ENCODE measurements at regions not wholly inside any gene's neighbourhood (a gene's known extent, or its start where the extent isn't known, plus 50 kb on each side); places are given as distances from the start of the nearest gene placed in this dataset.

GRCh38 chr2:228669690-228670089 is 488.2 kb upstream of the SPHKAP start:
- Histone ChIP-seq H4K20me1 (ENCODE audit: insufficient read depth, low read length) (no peaks in the 10 kb centered on the region), H3K27ac (ENCODE audit: low read depth in 1 of 2, low read length in 2 of 2) (no peak overlapping the region), H3K9me3 (replicated peaks in 1 of 2; ENCODE audit: control insufficient read depth in 1 of 2, insufficient read depth in 1 of 2, low read length in 2 of 2) (no peaks in the 10 kb centered on the region), H3K79me2 (ENCODE audit: insufficient read depth, low read length) (no peaks in the 10 kb centered on the region), H3K36me3 (replicated peaks in 1 of 2; ENCODE audit: control insufficient read depth in 1 of 2, insufficient read depth in 2 of 2, low read length in 2 of 2) (no peaks in the 10 kb centered on the region), H3K27me3 (ENCODE audit: control insufficient read depth in 2 of 2, insufficient read depth in 2 of 2, low read length in 2 of 2) (no peaks in the 10 kb centered on the region), H3K4me1 (ENCODE audit: control insufficient read depth in 1 of 2, insufficient read depth in 2 of 2, low read length in 2 of 2) (no peaks in the 10 kb centered on the region), H3K4me2 (replicated peaks; ENCODE audit: extremely low read depth, low read length, poor library complexity, severe bottlenecking) (no peak overlapping the region), H2AFZ (ENCODE audit: insufficient read depth, low read depth, low read length, poor library complexity, severe bottlenecking) (no peak overlapping the region), H3K9ac (ENCODE audit: insufficient read depth, low read length, poor library complexity, severe bottlenecking) (no peak overlapping the region), H3K4me3 (replicated peaks in 1 of 3; ENCODE audit: low read depth in 2 of 3, low read length in 3 of 3) (no peak overlapping the region)
- no peak for DNase-seq
- intact Hi-C loops (cut with micrococcal nuclease): no loop called here
- no peak overlapping the region for H3K27ac Mint-ChIP-seq
- H3K4me1 Mint-ChIP-seq: no peaks in the 10 kb centered on the region
- no peak for TF ChIP-seq CTCF (IDR thresholded peaks at IDR 0.05)
- H3K36me3 Mint-ChIP-seq: no peaks in the 10 kb centered on the region
- peaks cover 0 to 3% (median 0%) of the 10 kb centered on the region in 7 donors for H3K9me3 Mint-ChIP-seq
- 69% methylated on average over 2 of the region's 3 CpGs for WGBS (ENCODE audit: insufficient coverage)
- no peaks in the 10 kb centered on the region for H3K27me3 Mint-ChIP-seq (ENCODE audit: low read depth in 3 of 3)
- no peak overlapping the region for H3K4me3 Mint-ChIP-seq

GRCh38 chr2:228665232-228665631 is 483.7 kb upstream of the SPHKAP start:
- intact Hi-C loops (cut with micrococcal nuclease): no loop called here
- Mint-ChIP-seq H3K9me3 (peaks cover 0 to 3% (median 0%) of the 10 kb centered on the region in 7 donors), H3K4me1 (no peaks in the 10 kb centered on the region), H3K27me3 (ENCODE audit: low read depth in 3 of 3) (no peaks in the 10 kb centered on the region), H3K4me3 (no peak overlapping the region), H3K36me3 (no peaks in the 10 kb centered on the region), H3K27ac (no peak overlapping the region)
- Histone ChIP-seq H3K4me2 (replicated peaks; ENCODE audit: extremely low read depth, low read length, poor library complexity, severe bottlenecking) (no peak overlapping the region), H3K79me2 (ENCODE audit: insufficient read depth, low read length) (no peaks in the 10 kb centered on the region), H3K4me3 (replicated peaks in 1 of 3; ENCODE audit: low read depth in 2 of 3, low read length in 3 of 3) (no peak overlapping the region), H4K20me1 (ENCODE audit: insufficient read depth, low read length) (no peaks in the 10 kb centered on the region), H2AFZ (ENCODE audit: insufficient read depth, low read depth, low read length, poor library complexity, severe bottlenecking) (no peak overlapping the region), H3K4me1 (ENCODE audit: control insufficient read depth in 1 of 2, insufficient read depth in 2 of 2, low read length in 2 of 2) (no peaks in the 10 kb centered on the region), H3K27ac (ENCODE audit: low read depth in 1 of 2, low read length in 2 of 2) (no peak overlapping the region), H3K36me3 (replicated peaks in 1 of 2; ENCODE audit: control insufficient read depth in 1 of 2, insufficient read depth in 2 of 2, low read length in 2 of 2) (no peaks in the 10 kb centered on the region), H3K27me3 (ENCODE audit: control insufficient read depth in 2 of 2, insufficient read depth in 2 of 2, low read length in 2 of 2) (no peaks in the 10 kb centered on the region), H3K9me3 (replicated peaks in 1 of 2; ENCODE audit: control insufficient read depth in 1 of 2, insufficient read depth in 1 of 2, low read length in 2 of 2) (no peaks in the 10 kb centered on the region), H3K9ac (ENCODE audit: insufficient read depth, low read length, poor library complexity, severe bottlenecking) (no peak overlapping the region)
- no peak for TF ChIP-seq CTCF (IDR thresholded peaks at IDR 0.05)
- no peak for DNase-seq
- no CpG with 5 or more reads among the region's 1 CpG for WGBS (ENCODE audit: insufficient coverage)

All from CD14-positive monocyte (primary cell).